ENCODE measurements at regions not wholly inside any gene's neighbourhood (a gene's known extent, or its start where the extent isn't known, plus 50 kb on each side); places are given as distances from the start of the nearest gene placed in this dataset.
A peak's percentile ranks its signal among the peaks of the same experiment; 100 is the strongest.

DNA sequence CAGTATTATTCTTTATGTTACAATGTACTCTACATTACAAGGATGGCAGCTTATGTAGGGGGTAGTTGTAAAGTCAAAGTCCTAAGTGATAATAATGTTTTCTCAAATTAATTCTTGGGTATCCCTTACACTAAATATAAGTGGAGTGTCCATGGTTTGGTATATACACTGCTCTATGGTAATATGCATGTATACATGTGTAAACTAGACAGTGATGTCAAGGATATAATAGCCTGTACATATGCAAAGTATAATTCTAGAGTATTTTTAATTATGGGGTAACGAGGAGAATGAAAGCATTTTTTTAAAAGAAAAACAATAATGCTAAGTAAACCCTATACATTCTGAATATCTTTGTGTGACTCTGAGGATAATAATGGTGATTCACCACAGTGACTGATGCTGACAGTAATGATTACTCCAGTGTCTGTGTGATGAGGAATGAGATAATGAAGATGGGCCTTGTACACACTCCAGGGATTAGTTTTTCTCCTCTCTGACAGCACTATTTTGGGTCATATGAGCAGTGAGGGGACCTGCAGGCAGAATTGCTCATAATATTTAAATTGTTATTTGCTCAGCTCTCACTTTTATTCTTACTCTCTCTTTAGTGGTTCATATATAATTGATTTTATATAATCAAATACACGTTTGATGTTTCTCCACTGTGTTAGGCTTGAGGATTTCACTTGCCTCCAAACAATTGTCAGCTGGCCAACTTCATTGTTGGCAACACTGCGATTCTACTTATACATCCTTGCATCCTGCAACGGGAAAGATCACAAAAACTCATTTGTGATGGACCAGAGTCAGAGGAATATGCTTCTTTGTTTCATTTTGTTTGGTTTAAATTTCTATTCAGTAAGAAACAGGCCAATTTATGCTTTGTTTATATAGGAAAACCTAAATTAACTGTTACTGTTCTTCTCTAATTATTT is 88.2 kb downstream of the NREP start:
- TF ChIP-seq CHD2 (IDR thresholded peaks at IDR 0.05; ENCODE audit: low read length, partially characterized antibody) (no peak), EP300 (IDR thresholded peaks at IDR 0.05; ENCODE audit: borderline replicate concordance in 1 of 2, low read depth in 1 of 2, low read length in 1 of 2) (0 out of 4 replicates have a peak, but pooled peaks of 1 of the 2 experiments have one; percentile 15), EZH2phosphoT487 (IDR thresholded peaks at IDR 0.05; ENCODE audit: borderline replicate concordance, low read depth) (no peak), GABPA (IDR thresholded peaks at IDR 0.05; ENCODE audit: low read depth) (no peak), NRF1 (IDR thresholded peaks at IDR 0.05; ENCODE audit: low read depth, low read length) (no peak), YY1 (IDR thresholded peaks at IDR 0.05; ENCODE audit: low read depth) (no peak), POLR2AphosphoS5 (IDR thresholded peaks at IDR 0.05; ENCODE audit: low read depth, low read length) (no peak), ELF1 (IDR thresholded peaks at IDR 0.05) (no peak), TAF1 (IDR thresholded peaks at IDR 0.05; ENCODE audit: borderline replicate concordance, low read depth, low read length) (no peak), TCF12 (IDR thresholded peaks at IDR 0.05) (peak; percentile 70)
- TF ChIP-seq, protein P1, sequence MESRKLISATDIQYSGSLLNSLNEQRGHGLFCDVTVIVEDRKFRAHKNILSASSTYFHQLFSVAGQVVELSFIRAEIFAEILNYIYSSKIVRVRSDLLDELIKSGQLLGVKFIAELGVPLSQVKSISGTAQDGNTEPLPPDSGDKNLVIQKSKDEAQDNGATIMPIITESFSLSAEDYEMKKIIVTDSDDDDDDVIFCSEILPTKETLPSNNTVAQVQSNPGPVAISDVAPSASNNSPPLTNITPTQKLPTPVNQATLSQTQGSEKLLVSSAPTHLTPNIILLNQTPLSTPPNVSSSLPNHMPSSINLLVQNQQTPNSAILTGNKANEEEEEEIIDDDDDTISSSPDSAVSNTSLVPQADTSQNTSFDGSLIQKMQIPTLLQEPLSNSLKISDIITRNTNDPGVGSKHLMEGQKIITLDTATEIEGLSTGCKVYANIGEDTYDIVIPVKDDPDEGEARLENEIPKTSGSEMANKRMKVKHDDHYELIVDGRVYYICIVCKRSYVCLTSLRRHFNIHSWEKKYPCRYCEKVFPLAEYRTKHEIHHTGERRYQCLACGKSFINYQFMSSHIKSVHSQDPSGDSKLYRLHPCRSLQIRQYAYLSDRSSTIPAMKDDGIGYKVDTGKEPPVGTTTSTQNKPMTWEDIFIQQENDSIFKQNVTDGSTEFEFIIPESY (IDR thresholded peaks at IDR 0.05; ENCODE audit: borderline replicate concordance, low read depth), result no peak
- TF ChIP-seq, protein P2, sequence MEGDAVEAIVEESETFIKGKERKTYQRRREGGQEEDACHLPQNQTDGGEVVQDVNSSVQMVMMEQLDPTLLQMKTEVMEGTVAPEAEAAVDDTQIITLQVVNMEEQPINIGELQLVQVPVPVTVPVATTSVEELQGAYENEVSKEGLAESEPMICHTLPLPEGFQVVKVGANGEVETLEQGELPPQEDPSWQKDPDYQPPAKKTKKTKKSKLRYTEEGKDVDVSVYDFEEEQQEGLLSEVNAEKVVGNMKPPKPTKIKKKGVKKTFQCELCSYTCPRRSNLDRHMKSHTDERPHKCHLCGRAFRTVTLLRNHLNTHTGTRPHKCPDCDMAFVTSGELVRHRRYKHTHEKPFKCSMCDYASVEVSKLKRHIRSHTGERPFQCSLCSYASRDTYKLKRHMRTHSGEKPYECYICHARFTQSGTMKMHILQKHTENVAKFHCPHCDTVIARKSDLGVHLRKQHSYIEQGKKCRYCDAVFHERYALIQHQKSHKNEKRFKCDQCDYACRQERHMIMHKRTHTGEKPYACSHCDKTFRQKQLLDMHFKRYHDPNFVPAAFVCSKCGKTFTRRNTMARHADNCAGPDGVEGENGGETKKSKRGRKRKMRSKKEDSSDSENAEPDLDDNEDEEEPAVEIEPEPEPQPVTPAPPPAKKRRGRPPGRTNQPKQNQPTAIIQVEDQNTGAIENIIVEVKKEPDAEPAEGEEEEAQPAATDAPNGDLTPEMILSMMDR (IDR thresholded peaks at IDR 0.05), result no peak
- TF ChIP-seq, protein P3, sequence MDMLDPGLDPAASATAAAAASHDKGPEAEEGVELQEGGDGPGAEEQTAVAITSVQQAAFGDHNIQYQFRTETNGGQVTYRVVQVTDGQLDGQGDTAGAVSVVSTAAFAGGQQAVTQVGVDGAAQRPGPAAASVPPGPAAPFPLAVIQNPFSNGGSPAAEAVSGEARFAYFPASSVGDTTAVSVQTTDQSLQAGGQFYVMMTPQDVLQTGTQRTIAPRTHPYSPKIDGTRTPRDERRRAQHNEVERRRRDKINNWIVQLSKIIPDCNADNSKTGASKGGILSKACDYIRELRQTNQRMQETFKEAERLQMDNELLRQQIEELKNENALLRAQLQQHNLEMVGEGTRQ (IDR thresholded peaks at IDR 0.05; ENCODE audit: borderline replicate concordance, low read depth, low read length), result no peak
- TF ChIP-seq, protein P4, sequence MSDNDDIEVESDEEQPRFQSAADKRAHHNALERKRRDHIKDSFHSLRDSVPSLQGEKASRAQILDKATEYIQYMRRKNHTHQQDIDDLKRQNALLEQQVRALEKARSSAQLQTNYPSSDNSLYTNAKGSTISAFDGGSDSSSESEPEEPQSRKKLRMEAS (IDR thresholded peaks at IDR 0.05; ENCODE audit: low read depth), result no peak
